GM19239 (cell line): ENCODE measurements at regions not wholly inside any gene's neighbourhood (a gene's known extent, or its start where the extent isn't known, plus 50 kb on each side); places are given as distances from the start of the nearest gene placed in this dataset.

Experiments
- DNase-seq: peaks from one replicate; pipeline ENCODE4 v3.0.0; 2011; ENCODE audit warnings: low spot score; ENCODE audit not compliant: insufficient read length
- FAIRE-seq: peaks from 2 replicates; lab custom pipeline; 2011; peaks lifted over from hg19 to GRCh38; lab: Jason Lieb, UNC

DNA sequence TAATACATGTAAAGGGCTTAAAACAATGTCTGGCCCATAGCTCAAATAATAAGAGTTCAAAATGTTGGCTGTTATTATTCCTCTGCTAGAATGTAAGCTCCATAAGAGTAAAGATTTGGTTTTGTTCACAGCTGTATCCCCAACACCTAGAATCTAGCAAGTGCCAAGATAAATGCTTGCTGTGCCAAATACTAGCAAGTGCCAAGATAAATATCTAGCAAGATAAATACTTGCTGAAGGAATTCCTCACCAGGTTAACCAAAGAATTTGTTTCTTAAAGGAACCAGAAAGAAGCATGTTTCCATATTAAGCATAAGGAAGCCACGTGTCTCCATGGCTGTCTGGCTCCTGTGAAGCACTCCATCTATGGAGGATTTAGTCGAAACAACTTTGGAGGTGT lies 235.2 kb upstream of the SP4 start:
- FAIRE-seq = no peak
- no peak for DNase-seq

DNA sequence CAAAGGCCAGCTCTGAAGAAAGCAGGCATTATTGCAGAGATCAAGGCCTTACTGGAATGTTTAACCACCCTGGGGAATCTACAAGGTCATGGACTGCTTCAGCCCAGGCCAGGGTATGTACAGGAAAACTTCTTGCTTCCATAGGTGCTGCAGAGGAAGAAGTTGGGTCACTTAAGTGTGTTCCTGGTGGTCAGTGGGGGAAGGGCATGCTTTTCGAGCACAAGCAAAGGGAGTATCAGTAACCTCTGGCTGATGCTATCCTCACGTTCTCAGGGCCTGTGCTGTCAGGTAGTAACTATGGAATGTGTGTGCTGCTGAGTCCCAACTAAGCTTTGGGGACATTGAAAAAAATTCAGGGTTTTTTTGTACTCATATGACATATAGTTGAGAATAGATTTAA lies 234.0 kb upstream of the SP4 start:
- DNase-seq = no peak

DNA sequence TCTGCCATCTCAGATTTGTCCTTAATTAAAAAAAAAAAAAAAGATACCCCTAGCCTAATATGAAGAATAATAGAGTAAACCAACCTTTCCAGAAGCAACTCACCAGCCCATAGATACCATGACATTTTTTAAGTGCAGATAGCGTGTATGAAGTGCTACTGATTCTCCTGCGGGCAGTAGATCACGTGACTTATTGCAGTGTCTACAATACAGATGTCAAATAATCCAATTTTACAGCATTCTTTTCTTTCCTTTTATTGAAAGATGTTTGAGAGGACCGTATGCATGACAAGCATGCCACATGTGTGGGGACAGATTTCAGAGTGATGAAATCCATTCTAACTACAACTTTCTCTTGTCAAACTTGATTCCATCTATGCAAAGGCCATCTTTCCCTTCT lies 232.9 kb upstream of the SP4 start:
- no peak for FAIRE-seq
- DNase-seq = no peak

More for the DNA sequence above, 234.0 kb upstream of the SP4 start:
- no peak for FAIRE-seq

DNA sequence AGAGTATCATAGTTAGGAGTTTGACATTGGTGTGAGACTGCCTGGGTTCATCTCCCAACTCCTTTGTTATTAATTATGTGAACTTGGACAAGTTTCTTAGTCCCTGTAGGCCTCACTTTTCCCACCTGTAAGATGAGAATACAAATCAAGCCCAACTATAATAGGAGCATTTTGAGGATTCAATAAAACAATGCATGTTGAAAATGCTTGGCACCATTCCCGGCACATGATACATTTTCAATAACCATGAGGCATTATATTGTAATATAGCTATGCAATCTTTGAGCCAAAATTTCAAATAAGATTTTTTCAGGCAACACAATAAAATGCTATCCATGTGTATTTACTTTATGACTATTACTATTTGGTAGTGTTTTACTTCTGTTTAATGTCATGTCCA lies 229.0 kb upstream of the SP4 start:
- no peak for FAIRE-seq
- no peak for DNase-seq

DNA sequence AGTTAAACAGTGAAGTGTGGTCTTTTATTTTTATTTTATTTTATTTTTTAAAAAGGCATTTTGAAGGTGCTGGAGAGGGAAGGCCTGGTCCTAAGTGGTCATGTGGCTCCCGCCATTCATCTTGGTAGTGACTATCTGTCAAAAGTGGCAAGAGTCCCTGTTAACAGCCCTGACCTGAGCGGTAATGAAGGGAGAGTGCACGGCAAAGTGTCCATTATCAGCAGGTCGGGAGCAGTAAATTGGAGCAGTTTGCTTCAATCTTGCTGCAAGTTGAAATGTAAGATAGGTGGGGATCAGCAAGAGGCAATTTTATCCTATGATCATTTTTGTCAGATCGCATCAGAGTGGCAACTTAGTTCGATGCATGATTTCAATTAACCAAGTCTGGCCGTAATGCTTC lies 227.4 kb upstream of the SP4 start:
- FAIRE-seq (no peak), DNase-seq (no peak)

DNA sequence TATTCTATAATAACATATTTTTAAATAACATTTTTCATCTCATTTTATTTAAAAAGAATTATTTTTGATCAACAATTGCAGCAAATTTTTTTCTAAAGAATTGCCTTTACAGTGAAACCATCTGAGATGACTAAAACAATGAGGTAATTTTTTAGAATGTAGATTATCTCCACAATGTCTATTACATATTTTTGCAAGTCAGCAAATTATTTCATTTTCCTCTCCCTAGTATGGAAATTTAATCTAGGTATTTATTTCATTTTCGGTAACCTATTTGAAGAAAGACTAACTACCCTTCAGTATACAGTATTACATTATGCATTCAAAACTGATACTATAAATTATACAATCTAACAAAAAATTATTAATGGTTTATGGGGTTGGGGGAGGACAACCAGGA lies 213.2 kb upstream of the SP4 start:
- DNase-seq (no peak), FAIRE-seq (no peak)

DNA sequence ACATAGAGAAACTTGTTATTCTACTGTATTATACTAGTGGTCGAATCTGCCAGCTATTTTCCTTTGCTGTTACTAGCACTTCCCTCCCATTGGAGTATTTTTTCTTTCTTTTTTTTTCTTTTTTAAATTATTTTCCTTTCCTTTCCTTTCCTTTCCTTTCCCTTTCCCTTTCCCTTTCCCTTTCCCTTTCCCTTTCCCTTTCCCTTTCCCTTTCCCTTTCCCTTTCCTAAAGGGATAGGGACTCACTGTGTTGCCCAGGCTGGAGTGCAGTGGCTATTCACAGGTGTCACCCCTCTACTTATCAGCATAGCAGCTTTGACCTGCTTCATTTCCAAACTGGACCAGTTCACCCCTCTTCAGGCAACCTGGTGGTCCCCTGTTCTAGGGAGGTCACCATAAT lies 212.6 kb upstream of the SP4 start:
- DNase-seq = no peak
- no peak for FAIRE-seq

DNA sequence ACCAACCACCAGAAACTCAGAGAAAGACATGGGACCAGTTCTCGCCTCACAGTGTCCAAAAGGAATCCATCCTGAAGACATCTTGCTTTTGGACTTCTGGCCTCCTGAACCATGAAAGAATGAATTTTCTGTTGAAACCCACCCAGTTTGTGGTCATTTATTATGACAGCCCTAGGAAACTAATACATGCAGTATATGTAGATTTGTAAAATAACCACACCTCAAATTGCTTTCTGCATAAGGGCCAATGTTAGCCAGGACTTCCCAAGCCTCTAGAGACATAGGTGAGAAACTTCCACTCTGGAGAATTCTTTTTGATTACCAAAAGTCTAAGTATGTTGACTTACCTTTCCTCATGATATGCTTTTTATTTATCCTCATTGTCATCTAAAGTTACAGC lies 210.5 kb upstream of the SP4 start:
- FAIRE-seq (no peak), DNase-seq (no peak)

DNA sequence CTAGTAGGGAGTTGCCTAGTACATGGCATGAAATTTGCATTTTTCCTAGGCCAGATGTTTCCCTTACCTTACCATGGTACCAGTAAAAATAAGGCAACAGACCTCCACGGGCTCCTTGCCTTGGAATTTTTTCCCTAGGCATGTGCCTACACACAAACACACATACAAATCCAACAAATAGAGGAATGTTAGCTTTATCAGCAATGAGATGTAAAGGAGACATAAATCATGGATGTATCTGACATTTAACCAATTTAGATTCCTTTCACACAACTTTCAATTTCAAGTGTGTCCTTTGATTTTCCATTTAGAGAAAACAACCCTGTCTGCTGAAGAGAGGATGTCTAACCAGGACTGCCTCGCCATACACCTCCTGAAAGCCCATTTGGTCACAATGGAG lies 209.7 kb upstream of the SP4 start:
- no peak for FAIRE-seq
- DNase-seq = no peak

DNA sequence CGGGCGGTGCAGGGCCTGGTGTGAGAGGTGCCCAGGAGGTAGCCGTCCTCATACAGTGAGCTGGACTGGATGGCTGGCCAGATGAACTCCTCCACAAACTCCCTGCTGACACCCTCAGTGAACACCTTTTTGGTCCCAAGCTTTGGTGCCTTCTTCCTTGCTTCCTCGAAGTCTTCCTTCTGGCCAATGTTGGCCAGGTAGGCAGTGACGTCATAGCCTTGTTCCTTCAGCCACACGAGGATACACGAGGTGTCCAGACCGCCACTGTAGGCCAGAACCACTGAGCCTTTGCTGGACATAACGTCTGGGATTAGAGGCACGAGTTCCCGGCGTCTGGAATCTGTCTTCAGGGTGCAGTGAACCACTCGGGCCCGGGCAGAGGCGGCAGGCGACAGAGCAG lies 206.8 kb upstream of the SP4 start:
- FAIRE-seq = no peak

DNA sequence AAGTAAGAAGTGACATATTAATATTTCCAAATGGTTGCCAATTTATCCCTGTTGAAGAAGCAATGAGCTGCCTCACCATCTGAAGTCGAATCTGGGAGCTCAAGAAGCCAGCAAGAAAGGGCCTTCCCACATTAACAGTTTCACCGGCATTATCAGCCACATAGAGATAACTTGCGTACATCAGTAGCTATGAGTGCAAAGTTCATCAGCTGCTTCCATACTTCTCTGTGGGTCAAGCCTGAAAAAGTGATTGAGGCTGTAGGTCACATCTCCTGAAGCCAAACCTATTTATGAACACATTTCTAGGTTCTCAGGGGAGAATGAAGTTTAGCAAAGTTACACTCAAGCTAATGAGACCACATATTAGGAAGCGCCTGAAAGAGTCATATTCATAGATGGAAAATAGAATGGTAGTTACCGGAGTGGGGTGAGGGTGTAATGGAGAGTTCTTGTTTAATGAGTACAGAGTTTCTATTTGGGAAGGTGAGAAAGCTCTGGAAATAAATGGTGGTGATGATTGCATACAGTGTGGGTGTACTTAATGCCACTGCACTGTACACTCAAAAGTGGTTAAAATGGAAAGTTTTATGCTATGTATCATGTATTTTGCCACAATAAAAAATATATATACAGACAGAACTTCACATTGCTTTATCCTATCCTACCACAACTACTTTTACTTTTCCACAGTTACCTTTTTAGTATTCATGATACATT lies 189.3 kb upstream of the SP4 start:
- FAIRE-seq = no peak

More for the DNA sequence above, 206.8 kb upstream of the SP4 start:
- no peak for DNase-seq

DNA sequence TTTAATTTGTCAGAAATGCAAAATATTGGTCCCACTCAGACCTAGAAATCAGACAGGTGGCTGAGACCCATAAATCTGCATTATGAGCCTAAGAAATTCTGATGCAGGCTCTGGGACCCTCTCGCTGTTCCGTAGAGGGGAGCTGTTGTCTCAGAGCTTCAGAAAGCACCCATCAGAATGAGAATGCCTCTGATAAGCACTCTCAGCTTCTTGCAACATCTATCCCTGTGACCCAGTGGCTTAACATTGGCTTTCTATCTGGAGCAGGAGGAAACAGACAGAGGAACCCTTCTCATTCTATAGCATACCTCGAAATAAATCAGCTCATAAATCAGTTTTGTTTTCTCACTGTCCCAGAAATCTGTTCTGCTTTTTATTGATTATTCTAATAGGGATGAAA lies 184.6 kb upstream of the SP4 start:
- FAIRE-seq (no peak), DNase-seq (no peak)

More for the DNA sequence above, 189.3 kb upstream of the SP4 start:
- no peak for DNase-seq

DNA sequence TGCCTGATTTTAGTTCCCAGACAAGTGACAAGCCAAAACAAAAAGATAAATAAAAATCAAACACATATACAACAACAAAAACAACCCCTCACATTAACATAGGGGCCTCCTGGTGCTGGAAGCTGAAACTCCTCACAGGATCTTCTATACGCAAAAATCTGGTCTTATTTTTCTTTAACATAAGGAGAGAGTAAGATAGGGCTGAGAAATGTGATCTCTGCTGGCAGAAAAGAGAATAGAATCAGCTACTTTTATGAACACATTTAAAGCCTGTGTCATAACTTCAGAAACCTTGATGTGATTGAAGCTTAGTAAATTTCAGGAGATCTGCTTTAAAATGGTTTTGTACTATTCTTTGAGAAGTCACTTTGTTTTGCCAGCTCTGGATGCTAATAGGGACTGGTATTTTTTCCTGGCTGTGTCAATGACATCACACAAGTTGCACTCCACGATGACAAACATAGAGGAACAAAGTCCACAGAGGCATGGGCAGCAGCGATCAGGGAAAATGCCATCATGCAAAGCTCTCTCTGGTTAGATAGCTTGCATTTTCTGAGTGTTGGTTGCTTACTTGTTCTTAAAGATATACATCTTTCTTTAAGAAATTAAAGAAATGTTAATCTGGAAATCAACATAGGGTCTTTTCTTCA lies 176.6 kb upstream of the SP4 start:
- no peak for DNase-seq
- FAIRE-seq = no peak

DNA sequence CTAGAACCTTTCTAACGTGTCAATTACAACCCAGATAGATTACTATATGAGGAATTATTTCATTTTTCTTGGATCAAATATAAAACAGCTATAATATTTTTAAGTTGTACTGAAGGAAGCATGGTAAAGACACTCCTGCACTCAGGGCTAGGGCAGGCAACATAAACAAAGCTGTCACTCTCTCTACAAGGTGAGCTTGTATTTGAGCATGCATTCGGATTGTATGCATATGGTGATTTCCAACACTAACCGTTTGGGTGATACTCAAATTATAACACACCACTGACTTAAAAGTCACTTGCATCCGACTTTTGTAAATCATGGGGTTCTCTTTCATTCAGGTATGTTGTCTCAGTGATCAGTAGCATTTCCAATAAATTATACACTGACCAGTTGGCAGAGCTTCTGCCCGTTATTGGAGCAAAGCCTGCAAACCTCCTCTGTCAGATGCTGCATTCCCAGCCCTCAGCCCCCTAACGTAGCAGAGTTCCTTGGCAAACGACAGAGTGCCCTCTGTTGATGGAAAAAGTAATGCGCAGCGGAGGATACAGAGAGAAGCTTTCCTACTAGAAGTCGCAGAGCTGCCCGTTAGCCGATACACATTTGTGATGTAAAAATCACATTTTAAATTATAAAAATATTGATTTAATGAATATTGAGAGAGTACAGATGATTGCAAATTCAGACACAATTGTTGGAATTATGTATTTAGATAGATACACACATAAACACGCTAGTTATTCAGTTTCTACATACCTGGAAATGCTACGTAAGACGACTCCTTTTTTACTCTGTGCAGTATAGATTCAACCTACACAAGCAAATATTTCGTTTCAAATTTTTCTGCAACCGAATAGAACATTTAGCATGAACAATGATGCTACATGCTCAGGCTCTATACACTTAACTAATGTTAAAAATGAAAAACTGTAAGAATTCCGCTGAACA lies 173.9 kb upstream of the SP4 start:
- DNase-seq (peak; percentile 13), FAIRE-seq (peak; percentile 53)

DNA sequence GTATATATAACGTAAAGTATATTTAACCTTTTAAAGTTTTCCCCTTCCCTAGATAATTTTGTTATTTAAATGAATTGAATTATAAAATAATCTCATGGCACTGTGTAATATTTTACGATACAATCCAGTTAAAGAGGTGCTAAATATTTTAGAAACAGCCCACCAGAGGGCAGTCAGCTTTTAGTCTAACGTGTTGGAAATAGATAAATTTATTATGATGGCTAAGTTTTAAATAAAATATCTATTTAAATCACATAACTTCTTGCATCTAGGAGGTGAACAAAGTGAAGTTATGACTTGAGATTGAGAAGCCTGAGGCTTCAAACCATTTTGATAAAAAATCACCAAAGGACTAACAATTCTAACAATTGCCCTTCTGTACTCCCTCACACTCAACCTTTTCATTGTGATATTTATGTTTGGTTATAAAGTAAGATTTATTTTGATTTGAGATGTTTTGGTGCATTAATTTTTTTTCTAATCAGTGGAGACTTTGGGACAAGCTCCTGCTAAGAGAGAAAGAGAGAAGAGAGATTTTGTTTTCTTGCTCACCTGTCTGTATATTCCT lies 171.5 kb upstream of the SP4 start:
- DNase-seq (no peak), FAIRE-seq (no peak)

DNA sequence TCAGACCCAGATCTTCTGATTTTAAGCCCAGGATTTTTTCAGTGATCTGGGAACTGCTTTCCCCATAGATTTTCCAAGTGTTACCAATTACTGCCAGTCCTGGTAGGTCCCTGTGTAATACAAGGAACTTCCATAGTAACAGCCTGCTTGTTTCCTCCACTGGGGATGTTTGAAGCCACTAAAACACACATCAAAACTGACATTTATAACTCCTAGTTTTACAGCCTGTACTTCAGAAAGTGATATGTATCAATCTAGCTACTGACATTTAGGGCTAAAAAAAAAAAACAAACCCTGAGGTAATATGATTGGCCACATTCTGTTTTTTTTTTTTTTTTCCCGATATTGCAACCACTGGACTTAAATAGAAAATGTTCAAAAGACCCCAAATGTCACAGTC lies 166.9 kb upstream of the SP4 start:
- DNase-seq = no peak
- peak; percentile 33 for FAIRE-seq

DNA sequence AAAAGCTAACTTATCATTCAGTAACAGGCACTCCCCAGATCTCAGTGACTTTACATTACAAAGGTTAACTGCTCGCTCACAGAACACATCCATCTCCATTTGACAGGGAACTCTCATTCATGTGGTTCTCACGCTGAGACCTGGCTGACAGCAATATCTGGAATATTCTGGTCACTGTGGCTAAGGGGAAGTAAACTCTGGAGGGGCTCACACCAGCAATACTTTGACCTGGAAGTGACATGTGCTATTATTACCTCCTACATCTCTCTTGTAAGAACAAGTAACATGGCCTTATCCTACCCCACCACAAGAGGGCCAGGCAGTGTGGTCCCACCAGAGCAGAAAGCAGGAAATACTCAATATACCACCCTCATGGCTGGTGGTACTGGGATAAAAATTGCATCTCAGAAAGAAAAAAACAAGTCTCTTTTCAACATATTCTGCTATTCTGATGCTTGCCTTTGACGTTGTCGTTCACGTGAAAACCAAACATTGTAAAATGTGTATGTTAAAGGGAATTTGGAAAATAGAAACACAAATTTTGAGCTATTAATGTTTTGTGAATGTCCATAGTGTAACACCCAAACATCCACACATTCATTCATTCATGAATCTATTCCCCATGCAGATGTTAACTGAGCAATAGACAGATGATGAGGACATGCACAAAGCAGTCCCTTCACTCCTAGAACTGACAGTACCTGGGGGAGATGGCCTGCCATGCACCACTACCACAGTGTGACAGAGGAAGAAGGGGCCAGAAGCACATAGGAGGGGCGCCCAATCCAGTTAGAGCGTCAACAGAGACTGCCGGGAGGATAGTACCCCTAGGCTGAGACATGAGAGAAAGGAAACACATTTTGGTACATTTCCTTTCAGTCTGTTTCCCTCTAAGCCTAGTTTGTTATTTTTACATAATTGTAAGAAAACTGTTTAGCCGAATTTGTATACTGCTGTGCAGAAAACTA lies 166.0 kb upstream of the SP4 start:
- FAIRE-seq = no peak

DNA sequence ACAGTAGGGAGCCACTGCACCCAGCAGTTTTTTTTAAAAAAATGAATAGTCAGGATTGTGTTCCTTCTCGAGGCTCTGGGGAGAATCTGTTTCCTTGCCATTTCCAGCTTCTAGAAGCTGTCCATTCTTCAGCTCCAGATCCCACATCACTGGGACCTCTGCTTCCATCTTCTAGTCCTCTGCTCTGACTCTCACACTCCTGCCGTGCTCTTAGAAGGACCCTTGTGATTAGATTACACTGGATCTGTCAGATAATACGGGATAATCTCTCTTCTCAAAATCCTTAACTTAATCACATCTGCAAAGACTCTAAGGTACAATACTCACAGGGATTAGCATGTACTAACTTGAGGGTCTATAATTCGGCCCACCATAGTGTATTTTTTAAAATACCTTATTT lies 158.9 kb upstream of the SP4 start:
- no peak for DNase-seq
- FAIRE-seq = no peak

More for the DNA sequence above, 166.0 kb upstream of the SP4 start:
- DNase-seq = peak; percentile 8

DNA sequence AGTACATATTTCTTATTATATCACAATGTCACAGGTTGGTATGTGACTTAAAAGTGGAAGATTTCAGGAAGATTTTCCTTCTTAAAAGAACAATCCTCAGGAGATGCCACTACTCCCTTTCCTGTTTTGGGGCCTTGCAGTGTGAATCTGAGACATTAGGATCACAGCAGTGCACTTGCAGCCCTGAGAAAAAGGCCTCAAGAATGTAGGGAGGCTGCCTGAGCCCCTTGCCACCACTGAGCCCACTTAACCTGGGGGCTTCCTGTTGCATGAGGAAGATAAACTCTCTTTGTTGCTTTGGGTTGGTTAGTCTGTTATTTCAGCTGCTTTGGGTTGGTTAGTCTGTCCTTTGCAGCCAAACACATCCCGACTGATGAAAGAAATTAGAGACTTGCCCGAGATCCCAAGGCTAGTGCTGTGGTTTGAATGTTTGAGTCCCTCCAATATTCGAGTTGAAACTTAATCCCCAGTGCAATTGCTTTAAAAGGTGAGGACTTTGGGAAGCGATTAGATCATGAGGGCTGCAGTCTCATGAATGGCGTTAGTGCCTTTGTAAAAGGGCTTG lies 151.3 kb upstream of the SP4 start:
- no peak for DNase-seq
- FAIRE-seq = no peak
